ENCODE measurements at regions not wholly inside any gene's neighbourhood (a gene's known extent, or its start where the extent isn't known, plus 50 kb on each side); places are given as distances from the start of the nearest gene placed in this dataset.
"Not testable (repeated sequence)": the region's sequence is repeated elsewhere in the genome, so short reads cannot be mapped to it uniquely, and the experiment has no call there.

GRCh38 chr13:26847281-26847680 is 86.7 kb upstream of the GPR12 start:
- H3K9me3 ChIP-seq: no peaks in the 10 kb centered on the region

GRCh38 chr13:26845063-26845462 is 84.5 kb upstream of the GPR12 start:
- not testable (repeated sequence) for H3K9me3 ChIP-seq, H3K4me3 ChIP-seq, DNase-seq

More at GRCh38 chr13:26847281-26847680, 86.7 kb upstream of the GPR12 start:
- H3K4me3 ChIP-seq: no peak overlapping the region
- no peaks in the 10 kb centered on the region for H3K36me3 ChIP-seq
- no peaks in the 10 kb centered on the region for H3K27me3 ChIP-seq
- DNase-seq: no peak

DNA sequence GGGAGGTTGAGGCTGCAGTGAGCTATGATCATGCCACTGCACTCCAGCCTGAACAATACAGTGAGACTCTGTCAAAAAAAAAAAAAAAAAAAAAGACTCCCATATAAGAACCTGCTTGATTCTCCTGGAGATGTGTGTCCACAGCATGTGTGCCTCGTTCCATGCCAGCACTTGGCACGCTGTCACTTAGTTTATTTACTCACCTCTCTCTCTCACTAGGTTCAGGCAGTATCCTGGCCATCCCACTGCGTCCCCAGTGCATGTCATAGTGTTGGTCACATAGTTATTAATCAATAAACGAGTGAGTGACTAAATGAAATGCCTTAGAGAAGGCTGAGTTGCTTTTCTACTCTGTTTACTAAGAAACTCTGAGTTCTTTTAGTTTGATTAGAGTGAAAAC is 79.1 kb upstream of the GPR12 start:
- Histone ChIP-seq H3K4me3 (no peak overlapping the region), H3K36me3 (no peaks in the 10 kb centered on the region), H3K27me3 (peaks cover 8% of the 10 kb centered on the region), H3K9me3 (peaks cover 2% of the 10 kb centered on the region; the same call in 1 of the 2 replicates)
- no peak for DNase-seq

More at GRCh38 chr13:26845063-26845462, 84.5 kb upstream of the GPR12 start:
- H3K36me3 ChIP-seq, H3K27me3 ChIP-seq: not testable (repeated sequence)

DNA sequence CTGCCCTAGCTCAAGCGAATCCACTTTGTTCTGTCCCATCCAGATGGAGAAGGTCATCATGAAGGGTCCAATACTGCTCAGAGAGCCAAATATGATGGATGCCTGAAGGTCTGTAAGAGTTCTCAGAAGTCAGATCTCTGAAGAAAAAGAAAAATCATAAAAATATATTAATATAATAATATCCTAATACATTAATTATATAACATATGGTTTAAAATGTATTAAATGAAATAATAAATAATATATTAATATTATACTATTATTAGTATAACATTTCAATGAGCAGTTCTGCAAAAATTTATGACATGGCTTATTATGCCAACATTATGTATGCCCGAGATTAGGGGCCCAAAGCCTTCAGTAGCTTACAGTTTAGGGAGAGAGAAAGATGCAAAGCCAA is 78.2 kb upstream of the GPR12 start:
- no peak overlapping the region for H3K4me3 ChIP-seq
- no peaks in the 10 kb centered on the region for H3K36me3 ChIP-seq
- H3K27me3 ChIP-seq: peaks cover 12% of the 10 kb centered on the region
- DNase-seq: no peak
- peaks cover 2% of the 10 kb centered on the region; the same call in 1 of the 2 replicates for H3K9me3 ChIP-seq

DNA sequence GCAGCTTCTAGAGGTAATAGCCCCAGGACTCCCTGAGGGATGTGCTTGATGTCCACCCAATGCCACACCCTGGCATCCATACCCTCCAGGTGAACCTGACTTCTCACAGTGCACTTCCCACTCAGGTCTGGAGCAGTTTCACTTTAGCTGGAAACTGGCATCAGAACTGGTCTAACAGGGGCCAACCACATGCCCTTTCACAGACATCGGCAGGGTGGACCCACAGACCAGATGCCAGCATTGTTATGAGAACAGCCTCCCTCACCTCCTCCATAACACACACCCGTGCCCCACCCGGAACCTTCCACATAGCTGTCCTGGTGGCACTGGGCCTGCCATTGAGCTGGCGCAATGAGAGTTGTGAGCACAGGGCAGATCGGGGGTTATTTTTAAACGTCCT is 77.4 kb upstream of the GPR12 start:
- DNase-seq: no peak
- Histone ChIP-seq H3K36me3 (no peaks in the 10 kb centered on the region), H3K9me3 (peaks cover 2% of the 10 kb centered on the region; the same call in 1 of the 2 replicates), H3K27me3 (peaks cover 12% of the 10 kb centered on the region), H3K4me3 (no peak overlapping the region)

DNA sequence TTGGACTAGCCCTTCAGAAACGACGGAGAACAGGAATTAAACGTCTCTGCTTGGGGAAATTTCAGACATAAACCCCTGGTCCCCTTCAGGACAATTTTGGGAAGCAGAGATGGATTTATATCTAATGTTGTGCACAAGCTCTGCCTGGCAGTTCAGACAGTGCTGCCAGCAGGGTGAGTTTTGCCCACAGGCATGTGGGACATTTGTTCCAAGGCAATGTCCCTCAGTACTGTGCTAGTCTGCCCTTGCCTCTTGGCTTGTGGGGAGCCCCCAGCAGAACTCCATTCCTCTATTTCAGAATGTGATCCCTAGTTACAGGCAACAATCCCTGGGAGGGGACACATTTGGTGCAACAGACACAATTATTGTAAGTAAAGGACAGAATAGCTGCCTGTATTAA is 76.5 kb upstream of the GPR12 start:
- peaks cover 12% of the 10 kb centered on the region for H3K27me3 ChIP-seq
- DNase-seq: no peak
- H3K36me3 ChIP-seq: no peaks in the 10 kb centered on the region
- no peak overlapping the region for H3K4me3 ChIP-seq
- peaks cover 2% of the 10 kb centered on the region; the same call in 1 of the 2 replicates for H3K9me3 ChIP-seq

DNA sequence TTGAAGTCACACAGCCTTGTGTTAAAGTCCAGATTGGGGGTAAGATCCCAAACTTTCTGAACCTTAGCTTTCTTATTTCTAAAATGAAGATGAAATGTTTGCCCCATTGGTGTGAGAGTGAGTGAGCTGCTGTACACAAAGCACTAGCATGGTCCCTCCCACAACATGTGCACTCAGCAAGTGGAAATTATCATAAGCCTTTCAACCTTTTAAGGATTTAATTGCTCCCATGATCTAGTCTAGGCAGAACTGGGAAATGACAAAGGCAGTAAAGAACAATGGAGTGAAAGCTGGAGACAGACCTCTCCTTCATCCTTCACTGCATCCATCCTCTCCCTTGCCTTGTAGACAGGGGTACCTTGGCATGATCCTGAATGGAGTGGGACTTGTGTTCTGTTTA is 76.0 kb upstream of the GPR12 start:
- H3K36me3 ChIP-seq: no peaks in the 10 kb centered on the region
- no peak overlapping the region for H3K4me3 ChIP-seq
- peaks cover 2% of the 10 kb centered on the region; the same call in 1 of the 2 replicates for H3K9me3 ChIP-seq
- peaks cover 12% of the 10 kb centered on the region for H3K27me3 ChIP-seq
- no peak for DNase-seq

DNA sequence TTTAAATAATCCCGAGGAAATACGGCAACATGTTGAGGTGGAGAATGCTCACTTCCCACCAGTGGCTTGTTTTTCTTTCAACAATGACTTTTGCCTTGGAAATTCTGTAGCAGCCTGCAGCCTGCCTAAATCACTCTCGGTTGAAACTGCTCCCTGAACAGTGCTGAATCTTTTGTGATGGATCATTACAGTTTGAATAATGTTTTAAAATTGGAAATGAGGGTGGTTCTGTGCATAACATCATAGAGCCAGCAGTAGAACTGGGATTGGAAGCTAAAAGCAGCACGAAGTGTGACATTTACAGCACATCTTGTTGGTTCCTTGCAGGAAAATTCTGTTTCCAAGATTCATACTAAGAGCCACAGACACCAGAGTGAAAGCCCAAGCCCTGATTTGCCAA is 74.1 kb upstream of the GPR12 start:
- peaks cover 2% of the 10 kb centered on the region; the same call in 1 of the 2 replicates for H3K9me3 ChIP-seq
- H3K27me3 ChIP-seq: peaks cover 12% of the 10 kb centered on the region
- no peak overlapping the region for H3K4me3 ChIP-seq
- H3K36me3 ChIP-seq: no peaks in the 10 kb centered on the region
- DNase-seq: no peak

DNA sequence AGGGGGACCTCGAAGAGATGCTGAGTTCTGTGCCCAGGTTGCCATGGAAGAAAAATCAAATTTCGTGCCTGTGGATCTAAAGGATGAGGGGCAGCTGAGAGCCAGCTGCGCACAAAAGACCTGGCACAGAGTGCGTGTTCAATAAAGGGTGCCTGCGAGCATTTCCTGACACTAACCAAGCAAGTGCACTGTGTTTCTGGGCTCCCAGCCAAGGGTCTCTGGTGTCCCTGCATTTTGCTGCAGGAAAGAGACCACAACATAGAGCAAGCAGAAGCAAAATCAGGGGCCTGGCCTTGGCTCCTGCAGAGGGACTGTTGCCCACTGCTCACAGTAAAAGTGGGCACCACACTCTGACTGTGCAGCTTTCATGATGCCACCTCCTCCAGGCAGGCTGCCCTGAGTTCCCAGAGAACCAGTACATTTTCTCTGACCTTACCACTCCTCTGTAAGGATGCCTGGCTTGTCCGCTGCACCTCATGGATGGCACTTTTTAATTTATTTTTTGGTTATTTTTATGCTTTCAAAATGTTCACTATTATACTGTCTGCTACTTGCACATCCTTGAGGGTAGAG is 70.8 kb upstream of the GPR12 start:
- no peak for DNase-seq
- H3K36me3 ChIP-seq: no peaks in the 10 kb centered on the region
- no peak overlapping the region for H3K4me3 ChIP-seq
- H3K27me3 ChIP-seq: 0 out of 2 replicates have a peak, but pooled peaks cover 4% of the 10 kb centered on the region
- peaks cover 2% of the 10 kb centered on the region; the same call in 1 of the 2 replicates for H3K9me3 ChIP-seq

- Histone ChIP-seq H3K4me3 (no peak overlapping the region), H3K9me3 (no peaks in the 10 kb centered on the region), H3K27me3 (0 out of 2 replicates have a peak, but pooled peaks cover 4% of the 10 kb centered on the region), H3K36me3 (no peaks in the 10 kb centered on the region)
- DNase-seq: no peak
Observed at GRCh38 chr13:26829716-26830115, 69.1 kb upstream of the GPR12 start.

DNA sequence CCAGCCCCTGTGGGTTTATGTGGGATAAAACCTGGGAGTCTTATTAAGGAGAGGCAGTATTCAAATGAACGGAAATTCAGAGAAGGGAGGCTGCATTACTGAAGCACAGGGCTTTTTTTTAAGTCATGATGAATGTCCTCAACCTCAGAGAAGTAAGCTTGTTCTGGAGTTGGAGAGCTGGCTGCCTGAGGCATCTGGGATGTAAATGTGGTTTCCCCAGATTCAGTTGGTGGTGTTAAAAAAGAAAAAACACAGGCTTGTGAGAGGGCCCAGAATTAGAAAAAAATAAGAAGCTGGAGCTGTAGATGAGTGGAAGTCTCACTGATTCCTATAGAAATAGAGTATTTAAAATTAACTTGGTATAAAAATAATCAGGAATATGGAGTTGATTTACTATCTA is 64.0 kb upstream of the GPR12 start:
- Histone ChIP-seq H3K36me3 (no peaks in the 10 kb centered on the region), H3K9me3 (no peaks in the 10 kb centered on the region), H3K4me3 (no peak overlapping the region), H3K27me3 (no peaks in the 10 kb centered on the region)
- DNase-seq: no peak

GRCh38 chr13:26822146-26822545 is 61.6 kb upstream of the GPR12 start:
- no peak overlapping the region for H3K4me3 ChIP-seq
- DNase-seq: no peak
- no peaks in the 10 kb centered on the region for H3K9me3 ChIP-seq
- no peaks in the 10 kb centered on the region for H3K36me3 ChIP-seq
- no peaks in the 10 kb centered on the region for H3K27me3 ChIP-seq

GRCh38 chr13:26821672-26822071 is 61.1 kb upstream of the GPR12 start:
- Histone ChIP-seq H3K27me3 (no peaks in the 10 kb centered on the region), H3K9me3 (no peaks in the 10 kb centered on the region), H3K36me3 (no peaks in the 10 kb centered on the region), H3K4me3 (no peak overlapping the region)
- DNase-seq: no peak

DNA sequence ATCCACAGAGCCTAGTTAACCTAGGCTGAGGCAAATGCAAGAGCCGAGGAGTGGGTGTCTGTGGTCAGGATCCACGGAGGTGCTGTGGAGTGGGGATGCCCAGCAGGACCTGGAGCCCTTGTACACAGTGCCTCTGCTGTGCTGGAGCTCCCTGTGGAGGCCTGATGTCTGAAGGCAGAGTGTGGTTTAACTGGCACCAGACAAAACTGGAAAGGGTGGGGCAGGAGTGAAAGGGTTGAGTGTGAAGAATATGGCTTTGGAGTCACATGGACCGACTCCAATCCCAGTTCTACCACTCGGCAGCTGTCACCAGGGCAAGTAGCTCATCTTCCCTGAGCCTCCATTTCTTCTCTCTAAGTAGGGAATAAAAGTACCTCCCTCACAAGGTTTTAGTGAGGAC is 60.3 kb upstream of the GPR12 start:
- no peak for DNase-seq
- Histone ChIP-seq H3K36me3 (no peaks in the 10 kb centered on the region), H3K9me3 (no peaks in the 10 kb centered on the region), H3K27me3 (no peaks in the 10 kb centered on the region), H3K4me3 (no peak overlapping the region)

- Histone ChIP-seq H3K4me3 (no peak overlapping the region), H3K27me3 (no peaks in the 10 kb centered on the region), H3K36me3 (no peaks in the 10 kb centered on the region), H3K9me3 (no peaks in the 10 kb centered on the region)
- no peak for DNase-seq
Observed at GRCh38 chr13:26819046-26819445, 58.5 kb upstream of the GPR12 start.

DNA sequence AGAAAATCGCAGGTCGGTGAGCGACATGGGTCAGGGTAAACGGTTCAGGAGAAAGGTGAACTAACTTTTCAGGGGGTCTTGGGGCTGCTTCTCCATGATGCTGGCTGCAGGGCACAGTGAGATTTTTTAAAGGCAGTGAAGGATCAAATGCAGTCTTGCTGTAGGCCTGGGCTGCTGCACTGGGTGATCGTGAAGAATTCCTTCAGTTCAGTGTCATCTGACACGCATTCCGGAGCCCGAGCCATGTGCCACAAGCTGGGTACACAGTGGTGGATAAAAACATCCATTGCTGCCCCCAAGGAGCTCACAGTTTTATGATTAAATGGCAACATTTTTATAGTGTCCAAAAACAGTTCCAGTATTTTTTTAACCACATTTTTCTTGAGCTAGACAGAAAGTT is 56.3 kb upstream of the GPR12 start:
- Histone ChIP-seq H3K9me3 (no peaks in the 10 kb centered on the region), H3K36me3 (no peaks in the 10 kb centered on the region), H3K27me3 (no peaks in the 10 kb centered on the region), H3K4me3 (no peak overlapping the region)
- no peak for DNase-seq

DNA sequence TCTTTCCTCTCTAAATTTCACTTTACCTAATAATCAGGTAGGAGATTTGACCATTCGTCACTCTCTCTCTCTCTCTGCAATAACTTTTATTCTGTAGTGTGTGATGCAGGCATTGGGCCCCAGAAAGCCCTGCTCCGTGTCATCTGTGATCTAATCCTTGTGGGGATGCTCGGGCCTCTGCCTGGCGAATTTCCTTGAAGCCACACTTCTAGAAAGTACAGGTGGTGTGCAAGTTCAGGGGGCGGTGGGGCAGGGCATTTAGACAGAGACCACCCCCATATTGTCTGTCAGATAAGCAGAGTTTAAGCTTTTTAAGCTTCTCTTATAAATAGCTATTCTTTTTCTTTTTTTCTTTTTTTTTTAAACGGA is 53.4 kb upstream of the GPR12 start:
- no peaks in the 10 kb centered on the region for H3K9me3 ChIP-seq
- H3K4me3 ChIP-seq: no peak overlapping the region
- no peaks in the 10 kb centered on the region for H3K36me3 ChIP-seq
- no peaks in the 10 kb centered on the region for H3K27me3 ChIP-seq
- DNase-seq: no peak

DNA sequence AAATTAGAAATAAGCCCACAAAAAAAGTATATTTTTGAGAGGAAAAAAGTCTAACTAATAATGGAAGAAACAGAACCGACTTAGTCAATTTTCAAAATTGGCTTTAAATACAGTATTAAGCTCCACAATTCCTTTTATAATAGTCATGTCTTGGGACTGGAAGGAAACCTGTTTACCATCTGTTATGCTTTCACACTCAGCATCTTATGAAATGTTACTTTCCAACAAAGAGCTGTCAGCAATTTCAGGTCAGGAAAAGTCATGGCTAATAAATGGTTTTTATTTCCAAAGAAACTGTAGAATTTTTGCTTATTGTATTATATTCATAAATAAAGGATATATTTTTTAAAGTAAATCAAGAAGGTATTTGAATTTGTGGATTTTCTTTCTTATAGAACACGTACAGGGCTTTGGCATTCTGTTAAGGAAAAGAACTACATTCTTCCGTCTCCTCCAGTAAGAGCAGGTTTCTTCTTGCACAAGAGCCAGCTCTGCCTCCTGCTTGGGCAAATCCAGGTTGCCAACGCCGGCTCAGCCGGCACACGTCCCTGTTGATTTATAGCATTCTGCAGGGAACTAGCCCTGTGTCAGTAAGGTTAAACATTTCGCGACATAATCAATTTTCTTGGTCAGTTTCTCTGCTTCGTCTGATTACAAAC is 52.9 kb upstream of the GPR12 start:
- H3K4me3 ChIP-seq: no peak overlapping the region
- no peak for DNase-seq
- H3K9me3 ChIP-seq: no peaks in the 10 kb centered on the region
- H3K27me3 ChIP-seq: no peaks in the 10 kb centered on the region; the same call in 1 of the 2 replicates
- no peaks in the 10 kb centered on the region for H3K36me3 ChIP-seq

Measured in MG63 (cell line).